Activated CD4-positive, CD25-positive, alpha-beta regulatory T cell treated with anti-CD3 and anti-CD28 coated beads, Interleukin-2, amount 50 U/mL, for 24 hours (primary cell): ENCODE measurements at regions not wholly inside any gene's neighbourhood (a gene's known extent, or its start where the extent isn't known, plus 50 kb on each side); places are given as distances from the start of the nearest gene placed in this dataset.

Source experiments
- ATAC-seq, 2 donors: fragments of 150-1000 bp; cut with Tn5 transposase; one replicate each; pipeline ENCODE4 v1.10.0; 2021; ENCODE audit warnings: mild to moderate bottlenecking in 1 of 2, moderate library complexity in 1 of 2

- no peak for ATAC-seq
Measured at GRCh38 chr17:79469646-79470045, 141.2 kb downstream of the RBFOX3 start.

GRCh38 chr17:79468183-79468944 lies 142.5 kb downstream of the RBFOX3 start:
- no peak for ATAC-seq

DNA sequence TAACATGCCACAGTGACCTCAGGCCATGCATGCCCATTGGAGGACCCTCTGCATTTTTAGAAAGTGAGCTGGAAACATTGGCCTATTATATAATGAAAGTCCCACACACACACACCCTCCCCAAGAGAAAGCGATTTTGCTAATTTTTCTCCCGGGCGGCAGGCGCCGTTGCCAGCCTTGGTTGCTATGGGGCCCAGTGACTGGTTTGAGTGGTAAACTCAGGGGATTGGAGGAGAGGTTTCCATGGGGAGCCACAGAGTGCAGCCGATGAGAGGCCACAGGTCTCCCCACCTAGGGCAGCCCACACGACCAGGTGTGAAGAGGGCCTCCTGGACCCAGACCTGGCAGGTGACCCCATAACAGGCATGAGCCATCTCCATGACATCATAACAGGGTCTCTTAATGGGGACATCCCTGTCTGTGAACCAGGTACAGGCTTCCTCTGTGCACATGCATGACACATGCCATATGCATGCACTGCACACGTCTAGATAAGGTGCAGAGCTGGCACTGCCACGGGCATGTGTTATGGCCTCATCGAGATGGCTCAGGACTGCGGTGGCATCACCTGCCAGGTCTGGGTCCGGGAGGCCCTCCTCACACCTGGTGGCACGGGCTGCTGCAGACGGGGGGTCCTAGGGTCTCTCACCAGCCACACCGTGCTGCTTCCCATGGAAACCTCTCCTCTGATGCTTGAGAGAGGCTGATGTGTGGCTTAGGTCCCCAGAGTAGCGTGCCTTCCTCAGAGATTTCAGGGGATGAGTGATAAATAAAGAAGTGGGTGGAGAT lies 144.1 kb downstream of the RBFOX3 start:
- ATAC-seq, result no peak

- no peak for ATAC-seq
Measured at GRCh38 chr17:79465681-79466025, 145.2 kb downstream of the RBFOX3 start.

DNA sequence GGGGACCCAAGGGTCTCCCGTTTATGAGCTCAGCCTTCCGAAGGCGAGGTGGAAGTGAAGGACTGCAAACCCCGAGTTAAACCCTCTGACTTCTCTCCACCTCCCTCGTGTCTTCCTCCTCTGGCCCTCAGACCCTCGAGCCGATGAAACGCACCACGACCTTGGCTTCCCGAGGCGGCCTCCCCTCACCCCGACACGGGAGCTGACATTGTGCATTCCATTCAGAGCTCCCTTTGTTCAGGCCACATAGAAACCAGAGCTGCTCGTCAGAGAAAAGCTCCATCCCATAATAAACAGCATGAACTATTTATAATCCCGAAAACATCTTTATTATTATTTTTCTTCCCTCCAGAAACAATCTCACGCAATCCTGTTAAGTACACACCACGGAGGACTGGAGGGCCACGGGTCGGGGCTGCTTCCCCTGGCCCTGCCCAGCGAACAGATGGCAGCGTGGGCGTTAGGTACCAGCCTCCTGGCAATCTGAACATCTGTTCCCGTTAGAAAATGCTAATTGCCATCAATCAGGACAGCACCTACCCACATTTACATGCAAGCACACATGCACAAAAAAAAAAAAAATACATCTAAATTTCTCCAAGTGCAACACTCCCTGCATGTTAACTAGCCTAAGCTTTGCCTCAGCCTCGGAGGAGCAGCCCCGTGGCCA lies 145.7 kb downstream of the RBFOX3 start:
- no peak for ATAC-seq

GRCh38 chr17:79464318-79465010 lies 146.4 kb downstream of the RBFOX3 start:
- no peak for ATAC-seq

DNA sequence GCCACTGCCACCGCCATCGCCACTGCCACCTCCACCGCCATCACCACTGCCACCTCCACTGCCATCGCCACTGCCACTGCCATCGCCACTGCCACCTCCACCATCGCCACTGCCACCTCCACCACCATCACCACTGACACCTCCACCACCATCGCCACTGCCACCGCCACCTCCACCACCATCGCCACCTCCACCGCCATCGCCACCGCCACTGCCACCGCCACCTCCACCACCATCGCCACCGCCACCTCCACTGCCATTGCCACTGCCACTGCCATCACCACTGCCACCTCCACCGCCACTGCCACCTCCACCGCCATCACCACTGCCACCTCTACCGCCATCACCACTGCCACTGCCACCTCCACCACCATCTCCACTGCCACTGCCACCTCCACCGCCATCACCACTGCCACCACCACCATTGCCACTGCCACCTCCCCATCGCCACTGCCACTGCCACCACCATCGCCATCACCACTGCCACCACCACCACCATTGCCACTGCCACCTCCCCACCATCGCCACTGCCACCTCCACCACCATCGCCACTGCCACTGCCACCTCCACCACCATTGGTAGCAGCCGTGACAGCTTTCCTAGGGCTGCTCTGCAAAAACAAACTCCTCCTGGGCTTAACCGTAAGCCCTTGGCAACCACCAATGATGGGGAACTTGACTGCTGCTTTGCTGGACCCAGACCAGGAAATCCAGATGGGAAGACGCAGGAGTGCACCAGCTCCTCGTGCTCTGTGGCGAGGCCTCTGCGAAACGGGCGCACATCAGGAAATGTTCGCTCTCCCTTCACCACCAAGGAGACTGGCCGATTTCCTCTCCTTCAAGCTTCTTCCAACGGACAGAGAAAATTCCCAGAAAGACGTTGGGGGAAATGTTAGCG lies 147.2 kb downstream of the RBFOX3 start:
- no peak for ATAC-seq

DNA sequence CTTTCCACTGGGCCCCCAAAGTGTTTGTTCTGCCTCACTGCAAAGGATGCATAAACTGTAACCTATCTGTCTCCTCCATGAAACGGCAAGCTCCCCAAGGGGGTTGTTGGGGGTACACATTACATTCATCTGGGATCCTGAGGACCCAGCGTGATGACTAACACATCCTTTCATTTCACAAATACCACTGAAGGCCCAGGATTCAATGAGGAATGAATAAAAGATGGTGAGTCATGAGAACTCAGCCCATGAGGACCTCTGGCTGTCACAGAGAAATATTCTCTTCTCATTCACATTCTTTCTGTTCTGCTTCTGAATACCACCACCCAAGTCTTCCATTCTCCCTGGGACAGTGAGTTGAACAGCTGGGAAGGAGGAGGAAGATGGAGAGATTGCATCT lies 149.8 kb downstream of the RBFOX3 start:
- no peak for ATAC-seq

DNA sequence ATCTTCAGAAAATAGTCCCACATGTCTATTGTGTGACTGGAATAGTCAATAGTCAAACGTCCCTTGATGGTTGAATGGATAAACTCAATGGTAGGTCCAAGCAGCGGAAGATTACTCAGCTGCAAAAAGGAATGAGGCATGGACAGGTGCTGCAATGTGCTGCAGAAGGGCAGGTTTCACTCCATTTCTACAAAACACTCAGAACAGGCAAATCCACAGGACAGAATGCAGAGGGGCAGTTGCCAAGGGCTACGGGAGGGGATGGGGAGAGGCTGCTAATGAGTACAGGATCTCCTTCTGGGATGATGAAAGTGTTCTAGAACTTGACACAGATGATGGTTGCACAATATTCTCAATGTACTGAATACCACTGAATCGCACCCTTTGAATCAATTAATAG lies 151.0 kb downstream of the RBFOX3 start:
- no peak for ATAC-seq

DNA sequence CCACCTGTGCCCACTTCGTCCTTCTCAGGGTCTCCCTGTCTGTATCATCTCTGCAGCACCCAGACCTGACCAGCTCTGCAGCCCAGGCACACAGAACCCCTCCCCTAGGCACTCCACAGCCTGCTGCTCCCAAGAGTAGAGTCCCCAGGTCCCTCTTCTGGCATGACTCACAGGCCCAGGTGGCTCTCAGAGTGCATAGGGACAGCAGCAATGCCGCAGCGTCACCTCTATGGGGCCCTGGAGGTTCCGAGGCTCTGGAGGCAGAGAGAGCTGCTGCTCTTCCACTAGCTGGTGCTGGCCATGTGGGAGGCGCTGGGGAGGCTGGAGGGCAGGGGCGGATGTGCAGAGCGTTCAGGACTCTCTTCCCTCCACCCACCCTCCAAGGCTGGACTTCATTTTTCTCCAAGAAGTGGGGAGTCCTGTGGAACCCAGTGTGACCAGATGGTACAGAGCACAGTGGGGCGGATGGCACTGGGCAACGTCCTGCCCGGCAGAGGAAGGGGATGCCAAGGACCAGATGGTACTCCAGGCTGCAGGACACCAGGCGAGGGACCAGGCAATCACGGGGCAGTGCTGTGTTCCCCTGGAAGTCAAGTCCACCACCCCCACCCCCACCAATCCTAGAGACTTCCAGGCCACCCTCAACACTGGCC lies 151.7 kb downstream of the RBFOX3 start:
- no peak for ATAC-seq

- ATAC-seq, result no peak
Measured at GRCh38 chr17:79458356-79458755, 152.5 kb downstream of the RBFOX3 start.

DNA sequence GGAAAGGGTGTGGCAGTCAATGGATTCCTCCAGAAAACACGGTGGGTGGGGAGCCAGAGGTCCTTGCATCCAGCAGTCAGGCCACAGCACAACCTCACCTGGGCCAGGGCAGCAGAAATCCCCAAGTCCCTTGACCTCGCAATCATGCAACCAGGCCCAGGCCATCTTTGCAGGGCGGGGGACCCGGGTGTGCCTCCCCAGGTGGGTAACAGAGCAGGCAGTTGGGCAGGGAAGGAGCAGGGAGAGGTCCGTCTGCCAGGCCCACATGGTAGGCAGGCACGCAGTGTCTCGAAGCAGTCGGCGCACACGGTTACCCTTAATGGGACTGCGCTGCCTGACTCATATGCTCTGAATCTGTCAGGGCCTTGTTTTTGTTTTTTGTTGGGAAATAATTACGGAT lies 153.0 kb downstream of the RBFOX3 start:
- ATAC-seq, result no peak

- ATAC-seq, result no peak
Measured at GRCh38 chr17:79457376-79457775, 153.5 kb downstream of the RBFOX3 start.

GRCh38 chr17:79455636-79456035 lies 155.2 kb downstream of the RBFOX3 start:
- ATAC-seq, result no peak

- ATAC-seq, result no peak
Measured at GRCh38 chr17:79454826-79455225, 156.0 kb downstream of the RBFOX3 start.

GRCh38 chr17:79453481-79453880 lies 157.4 kb downstream of the RBFOX3 start:
- ATAC-seq, result no peak

- ATAC-seq, result no peak
Measured at GRCh38 chr17:79452706-79453105, 158.1 kb downstream of the RBFOX3 start.

DNA sequence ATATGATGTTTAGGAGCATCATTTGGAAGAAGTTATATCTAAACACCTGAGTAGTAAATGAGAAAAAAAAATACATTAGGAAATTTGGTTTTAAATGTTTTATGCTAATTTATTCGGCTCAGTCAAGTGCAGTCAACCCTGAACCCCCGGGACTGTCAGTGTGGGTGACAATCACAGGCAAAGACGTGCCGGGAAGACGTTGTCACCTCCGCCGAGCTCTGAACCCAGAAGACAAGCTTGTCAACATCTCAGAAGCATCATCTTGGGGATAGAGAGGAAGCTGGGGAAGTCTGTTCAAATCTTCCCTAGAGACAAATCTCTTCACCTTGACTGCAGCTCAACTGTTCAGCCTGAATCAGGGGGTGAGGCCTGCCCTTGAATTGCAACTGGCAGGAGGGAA lies 159.7 kb downstream of the RBFOX3 start:
- no peak for ATAC-seq

GRCh38 chr17:79446399-79447009 lies 164.3 kb downstream of the RBFOX3 start:
- ATAC-seq, result no peak

DNA sequence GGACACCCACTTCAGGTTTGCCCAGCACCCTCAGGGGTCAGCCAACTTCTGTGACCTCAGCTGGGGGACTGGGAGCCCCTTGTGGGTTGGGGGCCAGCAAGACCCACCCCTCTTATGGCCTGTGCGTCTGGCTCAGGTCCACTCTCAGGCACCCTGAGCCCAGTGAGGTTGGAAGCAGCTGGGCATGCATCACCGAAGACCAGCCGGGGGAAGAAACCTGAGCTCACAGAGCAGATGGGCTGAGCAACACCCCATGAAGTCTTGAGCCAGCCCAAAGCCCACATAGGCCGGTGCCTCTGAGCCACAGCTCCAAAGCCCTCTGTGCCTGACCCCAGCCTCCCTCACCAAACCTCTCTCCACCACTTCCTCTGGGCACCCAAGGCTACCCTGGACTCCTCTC lies 166.7 kb downstream of the RBFOX3 start:
- no peak for ATAC-seq

- no peak for ATAC-seq
Measured at GRCh38 chr17:79443026-79443425, 167.8 kb downstream of the RBFOX3 start.
